PC-9 (cell line): ENCODE measurements at regions not wholly inside any gene's neighbourhood (a gene's known extent, or its start where the extent isn't known, plus 50 kb on each side); places are given as distances from the start of the nearest gene placed in this dataset.

ENCODE experiments used
- EZH2 ChIP-seq: fragments of 200-600 bp; sonication (generic); IDR thresholded peaks from 2 replicates; pipeline ENCODE4 v1.8.0; 2017; ENCODE audit warnings: antibody characterized with exemption, low read depth
- TF ChIP-seq, protein P1 (sequence below): fragments of 200-600 bp; sonication (generic); conservative IDR thresholded peaks from 2 replicates; pipeline ENCODE4 v1.6.1; 2017; ENCODE audit warnings: mixed run types, antibody characterized with exemption, mild to moderate bottlenecking, moderate library complexity

DNA sequence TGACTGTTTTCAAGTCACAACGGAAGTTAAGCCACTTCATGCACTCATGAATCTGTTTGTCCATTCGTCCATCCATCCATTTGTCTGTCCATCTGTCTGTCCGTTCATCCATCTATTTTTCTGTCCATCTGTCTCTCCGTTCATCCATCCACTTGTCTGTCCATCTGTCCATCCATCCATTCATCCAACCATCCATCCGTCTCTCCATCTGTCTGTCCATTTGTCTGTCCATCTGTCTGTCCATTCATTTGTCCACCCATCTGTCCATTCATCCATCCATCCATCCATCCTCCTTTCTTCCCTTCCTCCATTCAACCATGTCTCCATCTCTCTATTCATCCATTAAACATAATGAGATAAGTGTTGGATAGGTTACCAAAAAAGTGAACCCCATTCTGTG lies 123.5 kb upstream of the UQCRFS1 start:
- TF ChIP-seq, protein P1, sequence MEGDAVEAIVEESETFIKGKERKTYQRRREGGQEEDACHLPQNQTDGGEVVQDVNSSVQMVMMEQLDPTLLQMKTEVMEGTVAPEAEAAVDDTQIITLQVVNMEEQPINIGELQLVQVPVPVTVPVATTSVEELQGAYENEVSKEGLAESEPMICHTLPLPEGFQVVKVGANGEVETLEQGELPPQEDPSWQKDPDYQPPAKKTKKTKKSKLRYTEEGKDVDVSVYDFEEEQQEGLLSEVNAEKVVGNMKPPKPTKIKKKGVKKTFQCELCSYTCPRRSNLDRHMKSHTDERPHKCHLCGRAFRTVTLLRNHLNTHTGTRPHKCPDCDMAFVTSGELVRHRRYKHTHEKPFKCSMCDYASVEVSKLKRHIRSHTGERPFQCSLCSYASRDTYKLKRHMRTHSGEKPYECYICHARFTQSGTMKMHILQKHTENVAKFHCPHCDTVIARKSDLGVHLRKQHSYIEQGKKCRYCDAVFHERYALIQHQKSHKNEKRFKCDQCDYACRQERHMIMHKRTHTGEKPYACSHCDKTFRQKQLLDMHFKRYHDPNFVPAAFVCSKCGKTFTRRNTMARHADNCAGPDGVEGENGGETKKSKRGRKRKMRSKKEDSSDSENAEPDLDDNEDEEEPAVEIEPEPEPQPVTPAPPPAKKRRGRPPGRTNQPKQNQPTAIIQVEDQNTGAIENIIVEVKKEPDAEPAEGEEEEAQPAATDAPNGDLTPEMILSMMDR = no peak
- TF ChIP-seq EZH2 = no peak
